ENCODE measurements at regions not wholly inside any gene's neighbourhood (a gene's known extent, or its start where the extent isn't known, plus 50 kb on each side); places are given as distances from the start of the nearest gene placed in this dataset.
A peak's percentile ranks its signal among the peaks of the same experiment; 100 is the strongest.

- no peak for TF ChIP-seq ZNF670 (CRISPR knock-in tag; IDR thresholded peaks at IDR 0.05; ENCODE audit: borderline replicate concordance)
- TF ChIP-seq ZNF20 (CRISPR knock-in tag; IDR thresholded peaks at IDR 0.05) = no peak
- no peak for TF ChIP-seq SIX1 (CRISPR knock-in tag; IDR thresholded peaks at IDR 0.05; ENCODE audit: borderline replicate concordance)
- no peak for TF ChIP-seq KAT7 (CRISPR knock-in tag; IDR thresholded peaks at IDR 0.05; ENCODE audit: borderline replicate concordance)
- no peak for TF ChIP-seq ZNF230 (CRISPR knock-in tag; IDR thresholded peaks at IDR 0.05)
- TF ChIP-seq SATB2 (CRISPR knock-in tag; IDR thresholded peaks at IDR 0.05) = no peak
- TF ChIP-seq, protein P1, sequence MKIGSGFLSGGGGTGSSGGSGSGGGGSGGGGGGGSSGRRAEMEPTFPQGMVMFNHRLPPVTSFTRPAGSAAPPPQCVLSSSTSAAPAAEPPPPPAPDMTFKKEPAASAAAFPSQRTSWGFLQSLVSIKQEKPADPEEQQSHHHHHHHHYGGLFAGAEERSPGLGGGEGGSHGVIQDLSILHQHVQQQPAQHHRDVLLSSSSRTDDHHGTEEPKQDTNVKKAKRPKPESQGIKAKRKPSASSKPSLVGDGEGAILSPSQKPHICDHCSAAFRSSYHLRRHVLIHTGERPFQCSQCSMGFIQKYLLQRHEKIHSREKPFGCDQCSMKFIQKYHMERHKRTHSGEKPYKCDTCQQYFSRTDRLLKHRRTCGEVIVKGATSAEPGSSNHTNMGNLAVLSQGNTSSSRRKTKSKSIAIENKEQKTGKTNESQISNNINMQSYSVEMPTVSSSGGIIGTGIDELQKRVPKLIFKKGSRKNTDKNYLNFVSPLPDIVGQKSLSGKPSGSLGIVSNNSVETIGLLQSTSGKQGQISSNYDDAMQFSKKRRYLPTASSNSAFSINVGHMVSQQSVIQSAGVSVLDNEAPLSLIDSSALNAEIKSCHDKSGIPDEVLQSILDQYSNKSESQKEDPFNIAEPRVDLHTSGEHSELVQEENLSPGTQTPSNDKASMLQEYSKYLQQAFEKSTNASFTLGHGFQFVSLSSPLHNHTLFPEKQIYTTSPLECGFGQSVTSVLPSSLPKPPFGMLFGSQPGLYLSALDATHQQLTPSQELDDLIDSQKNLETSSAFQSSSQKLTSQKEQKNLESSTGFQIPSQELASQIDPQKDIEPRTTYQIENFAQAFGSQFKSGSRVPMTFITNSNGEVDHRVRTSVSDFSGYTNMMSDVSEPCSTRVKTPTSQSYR (CRISPR knock-in tag; IDR thresholded peaks at IDR 0.05; ENCODE audit: borderline replicate concordance) = peak; percentile 76
- no peak for TF ChIP-seq ZNF326 (CRISPR knock-in tag; IDR thresholded peaks at IDR 0.05; ENCODE audit: borderline replicate concordance)
- TF ChIP-seq, protein P2, sequence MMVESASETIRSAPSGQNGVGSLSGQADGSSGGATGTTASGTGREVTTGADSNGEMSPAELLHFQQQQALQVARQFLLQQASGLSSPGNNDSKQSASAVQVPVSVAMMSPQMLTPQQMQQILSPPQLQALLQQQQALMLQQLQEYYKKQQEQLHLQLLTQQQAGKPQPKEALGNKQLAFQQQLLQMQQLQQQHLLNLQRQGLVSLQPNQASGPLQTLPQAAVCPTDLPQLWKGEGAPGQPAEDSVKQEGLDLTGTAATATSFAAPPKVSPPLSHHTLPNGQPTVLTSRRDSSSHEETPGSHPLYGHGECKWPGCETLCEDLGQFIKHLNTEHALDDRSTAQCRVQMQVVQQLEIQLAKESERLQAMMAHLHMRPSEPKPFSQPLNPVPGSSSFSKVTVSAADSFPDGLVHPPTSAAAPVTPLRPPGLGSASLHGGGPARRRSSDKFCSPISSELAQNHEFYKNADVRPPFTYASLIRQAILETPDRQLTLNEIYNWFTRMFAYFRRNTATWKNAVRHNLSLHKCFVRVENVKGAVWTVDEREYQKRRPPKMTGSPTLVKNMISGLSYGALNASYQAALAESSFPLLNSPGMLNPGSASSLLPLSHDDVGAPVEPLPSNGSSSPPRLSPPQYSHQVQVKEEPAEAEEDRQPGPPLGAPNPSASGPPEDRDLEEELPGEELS (CRISPR knock-in tag; IDR thresholded peaks at IDR 0.05) = no peak
- no peak for TF ChIP-seq HNRNPH1 (optimal IDR thresholded peaks at IDR 0.05; ENCODE audit: low read depth, low read length)
- TF ChIP-seq SALL2 (CRISPR knock-in tag; IDR thresholded peaks at IDR 0.05) = no peak
- 0 out of 2 replicates have a peak, but pooled peaks have one; percentile 24 for TF ChIP-seq CEBPG (CRISPR knock-in tag; IDR thresholded peaks at IDR 0.05)
- TF ChIP-seq RELA (CRISPR knock-in tag; IDR thresholded peaks at IDR 0.05) = no peak
- TF ChIP-seq MXD1 (CRISPR knock-in tag; IDR thresholded peaks at IDR 0.05) = peak; percentile 53
- peak; percentile 12 for TF ChIP-seq XRCC5 (optimal IDR thresholded peaks at IDR 0.05; ENCODE audit: low read length)
- no peak; the same call in 1 of the 2 replicates for TF ChIP-seq TBX2 (CRISPR knock-in tag; IDR thresholded peaks at IDR 0.05; ENCODE audit: borderline replicate concordance)
- 0 out of 2 replicates have a peak, but pooled peaks have one; percentile 74 for TF ChIP-seq ZNF367 (CRISPR knock-in tag; IDR thresholded peaks at IDR 0.05; ENCODE audit: borderline replicate concordance)
- TF ChIP-seq CBX1 (IDR thresholded peaks at IDR 0.05; ENCODE audit: low read depth) = no peak
- peak; percentile 25 for TF ChIP-seq CREB3 (CRISPR knock-in tag; IDR thresholded peaks at IDR 0.05)
- peak; percentile 8; the same call in 1 of the 2 replicates for TF ChIP-seq ZNF891 (CRISPR knock-in tag; IDR thresholded peaks at IDR 0.05)
- TF ChIP-seq KDM6A (CRISPR knock-in tag; IDR thresholded peaks at IDR 0.05; ENCODE audit: low read depth) = 0 out of 2 replicates have a peak, but pooled peaks have one; percentile 2
- no peak for TF ChIP-seq ZNF598 (CRISPR knock-in tag; IDR thresholded peaks at IDR 0.05; ENCODE audit: borderline replicate concordance)
Observed at GRCh38 chr16:85449191-85449884, 163.8 kb upstream of the GSE1 start (continued).
